AG09319 (cell line): ENCODE measurements at regions not wholly inside any gene's neighbourhood (a gene's known extent, or its start where the extent isn't known, plus 50 kb on each side); places are given as distances from the start of the nearest gene placed in this dataset.
"Not testable (repeated sequence)": the region's sequence is repeated elsewhere in the genome, so short reads cannot be mapped to it uniquely, and the experiment has no call there.

Experiments used
- DNase-seq: peaks from one replicate; pipeline ENCODE4 v3.0.0-alpha.2; 2010; ENCODE audit warnings: low read depth; ENCODE audit errors: extremely low read depth
- CTCF ChIP-seq: IDR thresholded peaks from 2 replicates; pipeline ENCODE4 v1.5.1; 2011; ENCODE audit warnings: low read depth, mild to moderate bottlenecking, inconsistent platforms, low read length, moderate library complexity

GRCh38 chr2:194411221-194411620 is 1245.8 kb upstream of the SLC39A10 start:
- no peak for DNase-seq
- no peak for TF ChIP-seq CTCF

GRCh38 chr2:194395818-194396217 is 1261.2 kb upstream of the SLC39A10 start:
- TF ChIP-seq CTCF = no peak
- no peak for DNase-seq

- no peak for TF ChIP-seq CTCF
- no peak for DNase-seq
Measured at GRCh38 chr2:194385376-194385775, 1271.7 kb upstream of the SLC39A10 start.

- no peak for DNase-seq
- TF ChIP-seq CTCF = no peak
Measured at GRCh38 chr2:194383401-194383800, 1273.6 kb upstream of the SLC39A10 start.

- no peak for DNase-seq
- TF ChIP-seq CTCF = no peak
Measured at GRCh38 chr2:194382221-194382620, 1274.8 kb upstream of the SLC39A10 start.

GRCh38 chr2:194380011-194380410 is 1277.0 kb upstream of the SLC39A10 start:
- no peak for TF ChIP-seq CTCF
- no peak for DNase-seq

GRCh38 chr2:194367390-194367789 is 1289.6 kb upstream of the SLC39A10 start:
- not testable (repeated sequence) for DNase-seq

GRCh38 chr2:194363878-194364277 is 1293.1 kb upstream of the SLC39A10 start:
- no peak for DNase-seq
- TF ChIP-seq CTCF = no peak
